Peyer's patch (tissue), 4 donors: ENCODE measurements at regions not wholly inside any gene's neighbourhood (a gene's known extent, or its start where the extent isn't known, plus 50 kb on each side); places are given as distances from the start of the nearest gene placed in this dataset.

Experiments
- DNase-seq, 3 donors: peaks; one replicate each; pipeline ENCODE4 v3.0.0-alpha.2; 2017 to 2019
- H3K27ac ChIP-seq, 4 donors: fragments of 200-600 bp; sonication (generic); one replicate each; pipeline ENCODE4 v1.5.1; 2016 to 2019
- H3K27me3 ChIP-seq, 2 donors: fragments of 200-600 bp; sonication (generic); one replicate each; pipeline ENCODE4 v1.5.1; 2019
- H3K36me3 ChIP-seq, 3 donors: fragments of 200-600 bp; sonication (generic); one replicate each; pipeline ENCODE4 v1.5.1; 2016 to 2019
- H3K4me1 ChIP-seq, 4 donors: fragments of 200-600 bp; sonication (generic); one replicate each; pipeline ENCODE4 v1.5.1; 2016 to 2019
- H3K4me3 ChIP-seq, 4 donors: fragments of 200-600 bp; sonication (generic); 1 replicate in 3 of 4; 2 replicates in 1 of 4; pipeline ENCODE4 v1.5.1; 2016 to 2019; ENCODE audit warnings: mild to moderate bottlenecking in 1 of 4
- H3K9me3 ChIP-seq, 4 donors: fragments of 200-600 bp; sonication (generic); one replicate each; pipeline ENCODE4 v1.5.1; 2016 to 2019; ENCODE audit warnings: mild to moderate bottlenecking in 1 of 4
- POLR2A ChIP-seq, 2 donors: fragments of 450-650 bp; IDR thresholded peaks; one replicate each; pipeline ENCODE4 v1.5.1; 2017; ENCODE audit warnings: antibody characterized with exemption in 2 of 2, mild to moderate bottlenecking in 2 of 2, moderate library complexity in 2 of 2
- TF ChIP-seq, protein P1 (sequence below), 6 experiments: fragments of 450-650 bp in 4 of 6; fragments of 200-600 bp in 2 of 6; sonication (generic) in 1 of 6; IDR thresholded peaks; one replicate each; pipeline ENCODE4 v1.5.1; 2017 to 2019; ENCODE audit warnings: antibody characterized with exemption in 6 of 6, mild to moderate bottlenecking in 3 of 6, moderate library complexity in 1 of 6

DNA sequence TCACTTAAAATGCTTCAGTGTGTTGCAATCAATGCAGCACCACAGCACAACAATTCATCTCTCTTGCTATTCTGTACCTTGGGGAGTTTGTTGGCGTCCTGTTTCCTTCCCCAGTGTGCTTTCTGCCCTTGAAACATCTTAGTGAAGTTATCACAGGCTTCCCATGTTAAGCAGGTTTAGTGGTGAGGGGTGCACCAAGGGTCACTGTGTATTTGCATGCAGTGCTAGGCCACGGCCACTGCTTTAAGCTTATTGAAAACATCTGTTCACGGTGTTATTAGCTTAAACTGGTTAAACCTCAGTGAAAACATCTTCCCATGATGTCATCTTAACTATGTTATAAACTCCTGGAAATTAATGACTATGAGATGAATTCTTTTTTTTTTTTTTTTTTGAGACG is 217.3 kb upstream of the GOLIM4 start:
- H3K4me3 ChIP-seq, result no peak overlapping the region
- H3K9me3 ChIP-seq, result no peaks in the 10 kb centered on the region
- no peak overlapping the region for H3K27ac ChIP-seq
- TF ChIP-seq POLR2A (IDR thresholded peaks at IDR 0.05), result no peak
- TF ChIP-seq, protein P1, sequence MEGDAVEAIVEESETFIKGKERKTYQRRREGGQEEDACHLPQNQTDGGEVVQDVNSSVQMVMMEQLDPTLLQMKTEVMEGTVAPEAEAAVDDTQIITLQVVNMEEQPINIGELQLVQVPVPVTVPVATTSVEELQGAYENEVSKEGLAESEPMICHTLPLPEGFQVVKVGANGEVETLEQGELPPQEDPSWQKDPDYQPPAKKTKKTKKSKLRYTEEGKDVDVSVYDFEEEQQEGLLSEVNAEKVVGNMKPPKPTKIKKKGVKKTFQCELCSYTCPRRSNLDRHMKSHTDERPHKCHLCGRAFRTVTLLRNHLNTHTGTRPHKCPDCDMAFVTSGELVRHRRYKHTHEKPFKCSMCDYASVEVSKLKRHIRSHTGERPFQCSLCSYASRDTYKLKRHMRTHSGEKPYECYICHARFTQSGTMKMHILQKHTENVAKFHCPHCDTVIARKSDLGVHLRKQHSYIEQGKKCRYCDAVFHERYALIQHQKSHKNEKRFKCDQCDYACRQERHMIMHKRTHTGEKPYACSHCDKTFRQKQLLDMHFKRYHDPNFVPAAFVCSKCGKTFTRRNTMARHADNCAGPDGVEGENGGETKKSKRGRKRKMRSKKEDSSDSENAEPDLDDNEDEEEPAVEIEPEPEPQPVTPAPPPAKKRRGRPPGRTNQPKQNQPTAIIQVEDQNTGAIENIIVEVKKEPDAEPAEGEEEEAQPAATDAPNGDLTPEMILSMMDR (IDR thresholded peaks at IDR 0.05), result no peak
- no peaks in the 10 kb centered on the region for H3K36me3 ChIP-seq
- DNase-seq, result no peak
- no peaks in the 10 kb centered on the region for H3K27me3 ChIP-seq
- H3K4me1 ChIP-seq, result no peaks in the 10 kb centered on the region

DNA sequence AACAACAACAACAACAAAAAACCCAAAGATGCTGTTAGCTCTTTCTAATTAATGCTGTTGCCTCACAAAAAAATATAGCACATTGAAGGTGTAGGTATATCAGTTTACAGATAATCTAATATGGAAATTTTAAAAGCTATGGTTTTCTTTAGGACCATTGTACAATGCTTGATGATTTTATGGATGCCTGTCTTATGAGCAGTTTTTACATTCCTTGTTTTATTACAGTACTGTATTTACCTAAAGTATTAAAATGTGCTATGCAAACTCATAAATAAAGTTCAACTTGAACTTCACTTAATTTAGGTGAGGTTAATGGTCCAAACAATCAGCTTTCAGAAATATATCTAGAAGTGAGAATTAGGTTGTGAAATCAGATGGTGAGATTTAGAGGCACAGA is 212.2 kb upstream of the GOLIM4 start:
- Histone ChIP-seq H3K27ac (no peak overlapping the region), H3K36me3 (no peaks in the 10 kb centered on the region), H3K9me3 (peaks cover 0 to 5% (median 0%) of the 10 kb centered on the region in 4 donors), H3K4me3 (no peak overlapping the region), H3K4me1 (no peaks in the 10 kb centered on the region), H3K27me3 (no peaks in the 10 kb centered on the region)
- TF ChIP-seq, protein P1 (IDR thresholded peaks at IDR 0.05), result no peak
- no peak for TF ChIP-seq POLR2A (IDR thresholded peaks at IDR 0.05)
- DNase-seq, result no peak

DNA sequence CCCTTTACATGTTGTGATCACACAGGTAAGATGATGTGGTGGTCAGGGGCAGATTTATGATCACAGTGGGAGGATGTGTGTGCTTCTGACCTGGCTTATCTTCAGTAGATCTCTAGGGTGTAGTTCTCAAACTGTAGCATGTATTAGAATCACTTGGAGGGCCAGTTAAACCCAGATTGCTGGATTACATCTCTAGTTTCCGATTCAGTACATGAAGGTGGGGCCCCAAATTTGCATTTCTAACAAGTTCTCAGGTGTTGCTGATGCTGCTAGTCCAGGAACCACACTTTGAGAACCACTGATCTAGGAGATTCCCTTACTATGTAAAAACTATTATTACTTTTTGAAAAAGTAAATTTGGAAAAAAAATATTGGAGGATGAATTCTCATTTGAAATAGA is 199.3 kb upstream of the GOLIM4 start:
- Histone ChIP-seq H3K9me3 (no peaks in the 10 kb centered on the region), H3K4me3 (no peak overlapping the region), H3K4me1 (no peaks in the 10 kb centered on the region), H3K27ac (no peak overlapping the region), H3K27me3 (no peaks in the 10 kb centered on the region), H3K36me3 (no peaks in the 10 kb centered on the region)
- no peak for TF ChIP-seq POLR2A (IDR thresholded peaks at IDR 0.05)
- TF ChIP-seq, protein P1 (IDR thresholded peaks at IDR 0.05), result no peak
- DNase-seq, result no peak

DNA sequence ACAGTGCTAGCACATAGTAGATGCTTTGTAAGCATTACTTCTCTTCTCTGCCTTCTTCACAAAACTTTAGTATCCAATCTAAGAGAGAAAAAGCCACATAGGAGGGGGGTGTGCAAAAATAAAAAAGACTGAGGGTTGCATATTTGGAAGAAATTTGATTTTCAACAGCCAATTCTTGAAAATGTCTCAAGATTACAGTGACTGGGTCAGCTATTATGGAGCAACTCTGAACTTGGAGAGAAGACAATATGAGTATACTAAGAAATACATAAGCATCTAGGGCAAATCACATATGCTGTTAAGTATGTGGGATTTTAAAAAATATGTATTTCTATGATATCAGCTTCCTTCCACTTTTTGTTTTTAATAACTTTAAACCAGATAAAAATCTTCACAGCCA is 196.6 kb upstream of the GOLIM4 start:
- Histone ChIP-seq H3K36me3 (no peaks in the 10 kb centered on the region), H3K9me3 (no peaks in the 10 kb centered on the region), H3K27ac (no peak overlapping the region), H3K27me3 (no peaks in the 10 kb centered on the region), H3K4me1 (no peaks in the 10 kb centered on the region), H3K4me3 (no peak overlapping the region)
- TF ChIP-seq POLR2A (IDR thresholded peaks at IDR 0.05), result no peak
- TF ChIP-seq, protein P1 (IDR thresholded peaks at IDR 0.05), result no peak
- DNase-seq, result no peak

DNA sequence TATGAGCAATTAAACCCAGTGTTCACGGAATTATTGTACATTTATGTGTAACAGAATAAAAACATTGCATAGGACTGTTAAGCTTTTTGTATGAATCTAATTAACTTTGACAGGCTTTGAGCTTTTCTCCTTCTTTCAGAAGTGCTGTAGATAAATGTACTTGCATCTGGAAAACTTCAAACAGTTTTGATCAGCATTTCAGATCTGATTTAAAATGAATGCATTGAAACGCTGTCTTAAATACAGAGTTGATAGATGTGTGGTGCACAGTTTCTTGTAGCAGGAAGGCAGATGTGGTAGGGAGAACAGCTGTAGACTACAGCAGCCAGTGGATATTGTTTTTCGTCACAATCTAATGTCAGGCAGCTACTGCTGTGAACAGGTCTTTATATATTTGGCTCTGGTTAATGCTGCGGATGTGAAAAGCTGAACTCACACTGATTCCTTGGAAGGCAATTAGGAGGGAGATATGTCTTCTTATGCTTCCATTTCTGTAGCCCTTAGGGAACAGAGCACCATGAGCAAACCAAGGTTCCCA is 193.8 kb upstream of the GOLIM4 start:
- no peak for DNase-seq
- Histone ChIP-seq H3K36me3 (no peaks in the 10 kb centered on the region), H3K4me1 (no peaks in the 10 kb centered on the region), H3K4me3 (no peak overlapping the region), H3K27ac (no peak overlapping the region), H3K9me3 (no peaks in the 10 kb centered on the region), H3K27me3 (no peaks in the 10 kb centered on the region)
- TF ChIP-seq, protein P1 (IDR thresholded peaks at IDR 0.05), result no peak
- TF ChIP-seq POLR2A (IDR thresholded peaks at IDR 0.05), result no peak
